ENCODE measurements at regions not wholly inside any gene's neighbourhood (a gene's known extent, or its start where the extent isn't known, plus 50 kb on each side); places are given as distances from the start of the nearest gene placed in this dataset.

GRCh38 chr14:65794674-65795279 lies 382.2 kb downstream of the FUT8 start:
- no peak for TF ChIP-seq CTCF (IDR thresholded peaks at IDR 0.05; ENCODE audit: control extremely low read depth, extremely low read depth)

GRCh38 chr14:65798216-65798615 lies 385.7 kb downstream of the FUT8 start:
- Histone ChIP-seq H3K4me3 (no peak overlapping the region), H3K27me3 (ENCODE audit: control insufficient read depth in 3 of 3, insufficient read depth in 3 of 3, low read length in 2 of 3) (no peaks in the 10 kb centered on the region), H3K4me1 (ENCODE audit: control insufficient read depth in 5 of 5, insufficient read depth in 5 of 5, low read length in 5 of 5) (peaks cover 0 to 14% (median 0%) of the 10 kb centered on the region in 5 donors), H3K9me3 (ENCODE audit: control insufficient read depth in 4 of 4, insufficient read depth in 3 of 4, low read length in 3 of 4) (peaks cover 0 to 1% (median 0%) of the 10 kb centered on the region in 4 donors), H3K36me3 (ENCODE audit: control insufficient read depth in 4 of 4, insufficient read depth in 4 of 4, low read length in 4 of 4) (no peaks in the 10 kb centered on the region), H3K27ac (ENCODE audit: low read depth in 1 of 2, low read length in 1 of 2) (no peak overlapping the region), H3K9ac (ENCODE audit: insufficient read depth in 1 of 2, low read length in 2 of 2) (no peak overlapping the region)
- DNase-seq (no peak), ATAC-seq (ENCODE audit: insufficient read depth, low FRiP score) (no peak)
- 84 to 89% methylated on average over 8 of the region's 8 CpGs for WGBS, 2 donors
- TF ChIP-seq CTCF (IDR thresholded peaks at IDR 0.05; ENCODE audit: control extremely low read depth, extremely low read depth): no peak

More at GRCh38 chr14:65794674-65795279, 382.2 kb downstream of the FUT8 start:
- WGBS, 2 donors: 88% methylated on average over 6 of the region's 6 CpGs
- Histone ChIP-seq H3K4me3 (no peak overlapping the region), H3K9me3 (ENCODE audit: control insufficient read depth in 4 of 4, insufficient read depth in 3 of 4, low read length in 3 of 4) (no peaks in the 10 kb centered on the region), H3K27ac (ENCODE audit: low read depth in 1 of 2, low read length in 1 of 2) (no peak overlapping the region), H3K36me3 (ENCODE audit: control insufficient read depth in 4 of 4, insufficient read depth in 4 of 4, low read length in 4 of 4) (no peaks in the 10 kb centered on the region), H3K27me3 (ENCODE audit: control insufficient read depth in 3 of 3, insufficient read depth in 3 of 3, low read length in 2 of 3) (no peaks in the 10 kb centered on the region), H3K4me1 (ENCODE audit: control insufficient read depth in 5 of 5, insufficient read depth in 5 of 5, low read length in 5 of 5) (peaks cover 0 to 5% (median 0%) of the 10 kb centered on the region in 5 donors), H3K9ac (ENCODE audit: insufficient read depth in 1 of 2, low read length in 2 of 2) (no peak overlapping the region)
- ATAC-seq (ENCODE audit: insufficient read depth, low FRiP score): no peak
- no peak for DNase-seq

GRCh38 chr14:65800694-65801093 lies 388.2 kb downstream of the FUT8 start:
- no peak for ATAC-seq (ENCODE audit: insufficient read depth, low FRiP score)

More at GRCh38 chr14:65800694-65801093, 388.2 kb downstream of the FUT8 start:
- Histone ChIP-seq H3K4me3 (no peak overlapping the region), H3K27ac (ENCODE audit: low read depth in 1 of 2, low read length in 1 of 2) (no peak overlapping the region), H3K36me3 (ENCODE audit: control insufficient read depth in 4 of 4, insufficient read depth in 4 of 4, low read length in 4 of 4) (no peaks in the 10 kb centered on the region), H3K4me1 (ENCODE audit: control insufficient read depth in 5 of 5, insufficient read depth in 5 of 5, low read length in 5 of 5) (peaks cover 0 to 14% (median 0%) of the 10 kb centered on the region in 5 donors), H3K9ac (ENCODE audit: insufficient read depth in 1 of 2, low read length in 2 of 2) (no peak overlapping the region), H3K27me3 (ENCODE audit: control insufficient read depth in 3 of 3, insufficient read depth in 3 of 3, low read length in 2 of 3) (no peaks in the 10 kb centered on the region), H3K9me3 (ENCODE audit: control insufficient read depth in 4 of 4, insufficient read depth in 3 of 4, low read length in 3 of 4) (peaks cover 0 to 4% (median 0%) of the 10 kb centered on the region in 4 donors)
- WGBS, 2 donors: 87 to 93% methylated on average over 6 of the region's 6 CpGs
- TF ChIP-seq CTCF (IDR thresholded peaks at IDR 0.05; ENCODE audit: control extremely low read depth, extremely low read depth): no peak
- DNase-seq: no peak
